GM13977 (cell line): ENCODE measurements at regions not wholly inside any gene's neighbourhood (a gene's known extent, or its start where the extent isn't known, plus 50 kb on each side); places are given as distances from the start of the nearest gene placed in this dataset.

Source experiments
- DNase-seq: peaks from one replicate; pipeline ENCODE4 v3.0.0; 2012; ENCODE audit warnings: low spot score
- in situ Hi-C: fragments of 300-500 bp; cut with MboI; formaldehyde crosslinking; loops from one replicate; pipeline ENCODE4 v1.12.0; 2022; ENCODE audit warnings: low sequenced_read_pairs, low pct_unique_long_range_greater_than_20kb, mixed read lengths, inconsistent platforms; ENCODE audit not compliant: unreplicated experiment
- TF ChIP-seq, protein P1 (sequence below): IDR thresholded peaks from 2 replicates; pipeline ENCODE4 v1.5.1; 2012; ENCODE audit warnings: mild to moderate bottlenecking, control low read depth; ENCODE audit not compliant: insufficient read depth; ENCODE audit errors: extremely low read depth, missing control alignments

- no peak for DNase-seq
- in situ Hi-C loops, result no loop called here
- TF ChIP-seq, protein P1, sequence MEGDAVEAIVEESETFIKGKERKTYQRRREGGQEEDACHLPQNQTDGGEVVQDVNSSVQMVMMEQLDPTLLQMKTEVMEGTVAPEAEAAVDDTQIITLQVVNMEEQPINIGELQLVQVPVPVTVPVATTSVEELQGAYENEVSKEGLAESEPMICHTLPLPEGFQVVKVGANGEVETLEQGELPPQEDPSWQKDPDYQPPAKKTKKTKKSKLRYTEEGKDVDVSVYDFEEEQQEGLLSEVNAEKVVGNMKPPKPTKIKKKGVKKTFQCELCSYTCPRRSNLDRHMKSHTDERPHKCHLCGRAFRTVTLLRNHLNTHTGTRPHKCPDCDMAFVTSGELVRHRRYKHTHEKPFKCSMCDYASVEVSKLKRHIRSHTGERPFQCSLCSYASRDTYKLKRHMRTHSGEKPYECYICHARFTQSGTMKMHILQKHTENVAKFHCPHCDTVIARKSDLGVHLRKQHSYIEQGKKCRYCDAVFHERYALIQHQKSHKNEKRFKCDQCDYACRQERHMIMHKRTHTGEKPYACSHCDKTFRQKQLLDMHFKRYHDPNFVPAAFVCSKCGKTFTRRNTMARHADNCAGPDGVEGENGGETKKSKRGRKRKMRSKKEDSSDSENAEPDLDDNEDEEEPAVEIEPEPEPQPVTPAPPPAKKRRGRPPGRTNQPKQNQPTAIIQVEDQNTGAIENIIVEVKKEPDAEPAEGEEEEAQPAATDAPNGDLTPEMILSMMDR, result no peak
Measured at GRCh38 chr15:25960273-25960672, 97.1 kb upstream of the ATP10A start.

- TF ChIP-seq, protein P1, result no peak
- in situ Hi-C loops, result no loop called here
- DNase-seq, result no peak
Measured at GRCh38 chr15:25959100-25959499, 96.0 kb upstream of the ATP10A start.

DNA sequence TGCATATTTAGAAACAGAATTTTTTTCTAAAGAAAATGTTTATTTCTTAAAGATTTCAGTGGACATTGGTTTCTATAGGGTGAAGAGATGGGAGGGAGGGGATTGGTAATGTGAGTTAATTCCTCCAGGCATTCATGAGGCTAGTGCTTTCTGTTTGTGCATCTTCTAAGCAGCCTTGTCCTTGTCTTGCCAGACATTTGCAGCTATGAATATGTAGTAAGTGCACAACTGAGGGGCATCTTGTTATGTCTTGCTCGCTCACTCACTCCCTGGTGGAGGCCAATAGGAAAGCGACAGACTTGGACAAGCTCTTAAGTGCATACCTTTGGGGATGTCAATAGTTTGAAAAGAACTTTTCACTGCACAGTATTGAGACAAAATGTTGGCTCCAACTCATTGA lies 92.5 kb upstream of the ATP10A start:
- no peak for DNase-seq
- in situ Hi-C loops, result no loop called here
- TF ChIP-seq, protein P1, result no peak

DNA sequence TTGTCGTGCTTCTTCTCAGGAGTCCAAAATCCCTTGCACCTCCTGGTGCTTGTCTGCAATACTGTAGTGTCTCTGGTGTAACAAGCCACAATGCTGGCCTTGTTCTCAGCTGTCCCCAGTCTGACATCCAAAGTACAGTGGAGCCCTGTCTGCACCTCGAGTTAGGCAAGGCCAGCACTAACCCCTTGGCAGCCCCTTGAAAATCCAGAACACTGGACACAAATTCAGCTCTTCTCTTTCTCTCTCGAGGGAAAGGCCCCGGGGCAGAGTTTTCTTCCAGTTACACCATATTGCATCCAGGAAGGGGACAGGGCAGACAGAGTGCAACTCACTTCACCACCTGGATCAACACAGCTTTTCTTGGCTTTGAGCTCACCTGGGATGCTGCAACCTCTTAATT lies 91.3 kb upstream of the ATP10A start:
- in situ Hi-C loops, result no loop called here
- TF ChIP-seq, protein P1, result no peak
- DNase-seq, result no peak

DNA sequence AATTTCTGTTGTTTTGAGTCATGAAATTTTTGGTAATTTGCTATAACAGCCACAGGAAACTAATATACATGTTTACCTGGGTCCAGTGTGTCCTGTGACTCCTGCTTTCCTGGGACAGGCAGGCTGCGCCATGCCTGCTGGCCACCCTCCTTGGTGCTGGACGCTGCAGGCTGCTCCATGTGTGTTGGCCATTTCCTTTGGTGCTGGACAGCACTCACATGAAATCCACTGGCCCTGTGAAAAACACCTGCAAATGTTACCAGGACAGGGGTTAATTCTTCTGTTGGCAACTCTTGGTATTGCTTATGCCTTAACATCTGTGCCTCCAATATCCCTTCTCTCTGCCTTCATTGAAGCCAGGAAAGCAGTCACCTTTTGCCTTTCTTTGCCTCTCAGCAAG lies 86.9 kb upstream of the ATP10A start:
- TF ChIP-seq, protein P1, result no peak
- in situ Hi-C loops, result no loop called here

DNA sequence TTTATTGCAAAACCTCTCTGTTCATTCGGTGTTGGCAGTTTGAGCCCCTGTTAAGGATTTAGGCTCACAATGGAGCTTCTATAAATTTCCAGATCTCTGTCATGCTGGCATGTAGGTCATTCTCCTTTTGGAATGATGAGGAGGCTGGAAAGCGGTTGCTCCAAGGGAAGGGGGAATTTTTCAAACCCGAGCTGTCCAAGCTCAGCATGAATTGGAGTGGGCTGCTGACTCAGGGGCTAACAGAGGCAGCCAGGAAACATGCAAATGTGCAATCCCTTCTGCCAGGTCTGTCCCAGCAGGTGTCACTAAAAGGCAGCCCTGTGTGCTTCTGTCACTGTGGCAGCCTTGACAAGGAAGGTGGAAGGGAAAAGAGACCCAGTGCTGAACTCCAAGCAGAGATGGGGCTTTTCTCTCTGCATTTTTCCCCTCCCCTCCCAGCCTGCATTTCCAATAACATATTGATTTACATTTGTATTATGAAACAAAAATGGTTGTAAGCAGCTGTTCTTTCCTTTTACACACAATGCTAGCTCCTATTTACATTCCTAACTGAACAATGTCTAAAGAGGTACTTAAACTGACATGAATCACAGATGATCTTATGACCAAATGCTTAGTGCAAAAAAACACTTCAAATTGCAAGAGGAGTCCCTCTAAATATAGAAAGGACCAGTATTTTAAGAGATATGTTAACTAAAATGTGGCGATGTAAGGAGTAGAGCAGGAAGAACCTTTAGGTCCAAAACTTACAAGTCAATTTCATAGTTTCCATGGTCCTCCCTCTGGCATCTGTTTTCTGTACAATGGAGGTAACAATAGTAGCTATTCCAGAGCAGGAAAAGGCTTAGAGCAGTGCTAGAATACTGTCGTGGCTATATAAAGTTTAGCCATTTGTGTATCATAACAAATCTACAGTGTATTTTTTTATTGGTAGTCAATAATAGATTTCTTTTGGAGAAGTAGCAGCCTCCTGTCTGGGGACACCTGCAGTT lies 84.5 kb upstream of the ATP10A start:
- in situ Hi-C loops, result no loop called here
- no peak for DNase-seq
- TF ChIP-seq, protein P1, result no peak

More for the DNA sequence above, 86.9 kb upstream of the ATP10A start:
- DNase-seq, result no peak
